GM21825 (cell line): ENCODE measurements at regions not wholly inside any gene's neighbourhood (a gene's known extent, or its start where the extent isn't known, plus 50 kb on each side); places are given as distances from the start of the nearest gene placed in this dataset.
"Not testable (repeated sequence)": the region's sequence is repeated elsewhere in the genome, so short reads cannot be mapped to it uniquely, and the experiment has no call there.

Experiments used
- ATAC-seq: cut with Tn5 transposase; IDR thresholded peaks from one replicate; pipeline ENCODE4 v1.9.1; 2021; ENCODE audit warnings: mild to moderate bottlenecking, moderate library complexity; ENCODE audit not compliant: unreplicated experiment

DNA sequence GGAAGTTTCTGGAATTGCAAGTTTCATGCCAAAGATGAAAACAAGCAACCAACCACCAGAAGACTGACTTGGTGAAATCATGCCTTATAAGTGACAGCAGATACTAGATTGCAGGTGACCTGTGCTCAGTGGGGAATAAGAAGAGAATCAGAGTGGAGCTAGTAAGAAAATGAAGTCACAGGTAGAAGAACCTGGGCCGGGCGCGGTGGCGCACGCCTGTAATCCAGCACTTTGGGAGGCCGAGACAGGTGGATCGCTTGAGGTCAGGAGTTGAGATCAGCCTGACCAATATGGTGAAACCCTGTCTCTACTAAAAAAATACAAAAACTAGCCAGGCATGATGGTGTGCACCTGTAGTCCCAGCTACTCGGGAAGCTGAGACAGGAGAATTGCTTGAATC is 251.7 kb upstream of the PODXL start:
- ATAC-seq, result not testable (repeated sequence)

DNA sequence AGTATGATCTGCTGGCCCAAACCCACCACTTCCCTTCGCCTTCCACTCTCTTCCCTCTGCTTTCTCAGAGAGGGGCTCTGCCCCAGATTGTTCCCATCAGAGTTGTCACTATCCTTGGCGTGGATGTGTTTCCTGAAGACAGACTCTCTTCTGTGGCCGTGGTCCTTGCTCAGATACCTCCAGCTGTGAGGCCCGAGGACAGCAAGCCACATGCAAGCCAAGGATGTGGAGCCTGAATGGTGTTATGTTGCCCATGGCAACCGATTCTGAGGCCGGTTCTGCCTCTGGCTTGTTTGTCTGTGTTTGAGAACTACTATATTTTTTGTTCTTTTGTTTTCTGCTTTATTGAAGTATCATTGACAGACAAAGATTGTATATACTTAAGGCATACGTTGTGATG is 247.4 kb upstream of the PODXL start:
- ATAC-seq, result no peak

DNA sequence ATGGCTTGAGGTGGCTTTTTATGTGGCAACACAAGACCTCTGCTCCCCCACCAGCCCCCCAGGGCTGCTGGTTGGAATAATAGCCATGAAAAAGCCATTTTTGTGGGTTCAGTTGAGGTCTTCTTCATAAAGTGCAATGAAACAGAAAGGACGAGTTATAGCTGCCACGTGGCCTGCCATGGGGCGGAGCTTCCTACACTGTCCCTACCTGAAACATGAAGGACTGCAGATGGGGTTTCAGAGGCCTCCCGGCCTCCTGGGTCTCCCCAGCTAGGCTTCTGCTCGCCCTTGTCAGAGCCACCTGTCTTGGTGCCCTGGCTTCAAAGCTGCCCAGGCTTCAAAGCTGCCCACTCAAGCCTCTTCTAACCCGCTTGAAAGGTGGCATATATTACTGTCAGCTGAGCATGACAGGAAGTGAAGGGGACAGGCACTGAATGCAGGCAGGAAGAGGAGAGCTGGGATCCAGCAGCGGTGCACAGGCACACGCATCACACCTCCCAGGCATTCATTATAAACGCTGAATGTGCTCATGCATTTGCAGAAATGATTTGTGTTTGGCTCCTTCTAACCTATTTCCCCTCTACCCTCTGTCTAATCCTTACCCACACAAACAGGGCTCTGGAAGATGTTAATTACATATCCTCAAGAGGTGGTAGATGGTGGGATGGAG is 245.9 kb upstream of the PODXL start:
- no peak for ATAC-seq

DNA sequence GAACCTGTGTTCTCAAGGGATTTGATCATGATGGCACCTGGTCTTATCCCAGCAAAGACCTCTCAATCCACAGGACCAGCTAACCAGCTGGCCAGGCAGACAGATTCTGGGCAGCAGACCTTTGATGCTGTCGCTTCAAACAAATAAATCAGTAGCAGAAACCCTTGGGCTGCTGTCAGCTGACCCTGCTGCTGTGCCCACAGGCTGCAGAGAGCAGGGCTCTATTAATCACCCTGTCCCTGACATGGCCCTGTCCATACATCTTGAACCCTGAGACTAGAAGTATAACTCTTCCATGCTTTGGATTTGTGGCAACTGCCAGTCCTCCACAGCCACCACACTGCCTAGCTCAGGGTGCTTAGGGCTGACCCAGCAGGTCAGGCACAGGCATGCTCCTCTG is 244.1 kb upstream of the PODXL start:
- ATAC-seq, result no peak

- no peak for ATAC-seq
Measured at GRCh38 chr7:131800008-131800407, 243.6 kb upstream of the PODXL start.

DNA sequence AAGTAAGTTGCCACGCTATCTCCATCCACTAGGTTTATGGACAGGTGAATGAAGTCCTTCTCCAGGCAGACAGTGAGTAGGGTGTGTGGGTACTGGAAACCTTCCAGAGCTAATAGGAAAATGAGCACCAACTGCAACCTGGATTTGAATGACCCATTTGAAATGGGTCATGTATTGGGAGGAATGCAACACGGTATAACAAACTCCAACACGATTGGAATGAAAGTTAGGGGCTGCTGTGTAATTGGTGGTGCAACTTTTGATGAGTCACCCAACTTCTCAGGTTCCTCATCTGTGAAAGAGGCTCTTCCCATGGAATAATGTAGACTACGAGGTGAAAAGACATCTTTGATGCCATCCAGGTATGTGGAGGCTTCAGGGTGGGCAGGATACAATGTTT is 241.4 kb upstream of the PODXL start:
- ATAC-seq, result no peak

DNA sequence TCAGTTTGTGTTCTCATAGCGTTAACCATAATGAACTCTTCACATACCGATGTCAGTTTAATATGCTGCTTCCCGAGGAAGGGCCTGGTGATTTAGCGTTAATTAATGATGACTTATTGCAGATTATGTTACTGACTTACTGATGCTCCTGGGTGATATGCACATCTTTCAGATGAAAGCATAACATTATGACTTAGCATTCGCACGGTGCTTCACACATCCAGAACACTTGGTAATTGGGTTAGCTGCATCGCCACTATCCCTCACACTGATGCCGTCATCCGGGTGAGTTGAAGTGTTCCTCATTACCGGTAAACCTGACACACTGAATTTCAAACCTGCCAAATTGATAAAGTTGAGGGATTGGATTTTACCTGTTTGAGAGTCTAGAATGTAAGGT is 239.0 kb upstream of the PODXL start:
- no peak for ATAC-seq

DNA sequence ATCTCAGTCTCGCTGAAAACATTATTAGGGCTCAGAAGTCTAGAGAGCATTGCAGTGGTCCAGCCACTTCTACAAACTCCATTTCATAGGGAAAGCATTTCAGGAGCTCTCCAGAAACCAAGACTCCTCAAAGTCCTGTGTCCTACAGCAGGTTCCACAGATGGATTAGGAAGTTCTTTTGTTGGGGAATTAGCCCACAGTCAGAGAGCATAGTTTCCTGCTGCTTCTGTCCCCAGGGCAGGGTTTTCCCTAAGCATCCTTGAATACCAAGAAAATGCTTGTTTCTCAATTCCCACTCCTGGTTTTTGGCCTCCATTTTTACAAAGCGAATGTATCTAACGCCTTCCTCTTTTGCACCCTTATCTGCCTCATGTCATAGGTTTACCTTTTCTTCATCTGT is 235.9 kb upstream of the PODXL start:
- ATAC-seq, result no peak

GRCh38 chr7:131787101-131787500 is 230.7 kb upstream of the PODXL start:
- ATAC-seq, result no peak

DNA sequence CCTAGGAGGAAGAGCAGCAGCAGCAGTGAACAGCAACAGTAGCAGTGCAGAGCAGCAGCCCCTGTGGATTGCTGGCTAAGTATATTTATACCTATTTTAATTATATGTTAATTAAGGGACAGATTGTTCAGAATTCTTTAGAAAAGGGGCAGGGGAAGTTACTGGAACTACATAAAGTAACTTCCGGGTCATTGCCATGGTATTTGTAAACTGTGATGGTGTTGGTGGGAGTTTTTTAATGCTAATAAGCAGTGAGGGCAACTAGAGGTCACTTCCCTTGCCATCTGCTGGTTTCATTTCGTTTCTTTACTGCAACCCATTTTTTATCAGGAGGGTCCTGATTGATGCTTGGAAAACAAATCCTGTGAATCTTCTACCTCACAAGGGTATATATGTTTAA is 229.8 kb upstream of the PODXL start:
- no peak for ATAC-seq

DNA sequence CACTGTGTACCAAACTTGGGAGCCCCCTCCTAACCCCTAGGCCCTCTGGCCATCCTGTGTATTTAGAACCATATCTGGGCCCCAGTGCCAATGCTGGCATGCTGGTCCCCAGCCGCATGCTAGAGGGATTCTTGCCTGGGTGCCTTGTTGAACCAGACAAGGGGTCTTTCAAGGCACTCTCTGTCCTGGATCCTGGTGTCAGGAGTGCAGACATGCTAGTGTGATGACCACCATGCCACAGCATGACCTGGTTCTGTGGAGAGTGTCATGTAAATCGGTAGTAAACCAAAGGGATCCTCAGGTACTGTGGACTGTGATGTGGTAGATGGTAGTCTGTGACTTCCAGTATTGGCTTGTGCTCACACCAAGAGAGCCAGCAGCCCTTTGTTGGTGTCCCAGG is 222.2 kb upstream of the PODXL start:
- ATAC-seq, result no peak

DNA sequence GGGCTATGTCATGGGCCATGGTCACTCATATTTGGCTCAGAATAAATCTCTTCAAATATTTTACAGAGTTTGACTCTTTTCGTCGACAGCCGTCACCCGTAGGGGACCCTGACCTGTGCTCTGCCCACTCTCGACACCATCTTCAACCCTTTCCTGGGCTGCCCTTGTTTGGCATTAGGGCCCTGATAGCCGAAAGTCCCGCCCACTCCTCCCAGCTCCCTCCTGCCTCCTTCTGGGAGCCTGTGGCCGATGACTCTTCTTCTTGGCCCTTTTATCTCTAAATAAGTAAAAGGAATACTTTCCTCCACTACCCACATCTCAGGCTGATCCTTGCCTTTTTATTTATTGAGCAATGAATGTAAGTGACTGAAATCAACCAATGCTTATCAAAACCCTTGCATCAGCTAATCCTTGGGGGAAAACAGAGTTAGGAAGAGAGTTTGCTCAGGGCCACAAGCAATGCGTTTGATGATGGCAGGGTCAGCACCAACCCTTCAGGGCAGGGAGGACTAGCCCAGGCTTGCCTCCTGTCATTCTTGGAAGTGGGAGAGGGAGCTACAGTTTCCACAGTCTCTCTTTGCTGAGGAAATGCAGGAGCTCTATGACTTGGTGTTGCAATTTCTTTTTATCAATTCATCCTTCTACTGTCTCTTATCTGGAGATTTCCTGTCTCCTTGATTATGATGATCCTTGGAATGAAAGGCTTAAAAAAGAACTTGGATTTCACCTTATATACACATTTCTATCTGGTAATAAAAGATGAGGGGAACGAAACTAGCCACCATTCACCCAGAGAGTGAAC is 218.2 kb upstream of the PODXL start:
- ATAC-seq, result no peak

- ATAC-seq, result no peak
Measured at GRCh38 chr7:131773413-131773812, 217.0 kb upstream of the PODXL start.

GRCh38 chr7:131769241-131769640 is 212.8 kb upstream of the PODXL start:
- ATAC-seq, result no peak

- ATAC-seq, result no peak
Measured at GRCh38 chr7:131767591-131767990, 211.2 kb upstream of the PODXL start.

DNA sequence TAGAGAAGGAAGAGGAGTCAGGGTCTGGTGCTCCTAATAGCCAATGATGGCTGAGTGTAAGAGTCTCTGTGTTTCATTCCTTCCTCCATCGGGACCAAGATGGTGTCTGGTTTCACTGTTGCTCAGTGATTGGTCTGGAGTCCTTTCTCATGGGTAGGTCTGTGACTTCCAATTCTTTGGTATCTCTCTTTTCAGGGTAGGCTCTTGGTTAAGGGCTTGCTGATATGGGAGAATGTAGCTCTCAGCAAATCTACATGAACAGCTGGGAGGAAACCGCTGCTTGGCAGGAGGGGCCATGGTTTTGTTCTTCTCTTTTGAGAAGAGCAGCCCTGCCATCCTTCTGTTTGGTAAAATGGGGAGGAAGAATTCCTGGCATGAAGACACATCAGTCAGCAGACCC is 209.1 kb upstream of the PODXL start:
- ATAC-seq, result no peak

DNA sequence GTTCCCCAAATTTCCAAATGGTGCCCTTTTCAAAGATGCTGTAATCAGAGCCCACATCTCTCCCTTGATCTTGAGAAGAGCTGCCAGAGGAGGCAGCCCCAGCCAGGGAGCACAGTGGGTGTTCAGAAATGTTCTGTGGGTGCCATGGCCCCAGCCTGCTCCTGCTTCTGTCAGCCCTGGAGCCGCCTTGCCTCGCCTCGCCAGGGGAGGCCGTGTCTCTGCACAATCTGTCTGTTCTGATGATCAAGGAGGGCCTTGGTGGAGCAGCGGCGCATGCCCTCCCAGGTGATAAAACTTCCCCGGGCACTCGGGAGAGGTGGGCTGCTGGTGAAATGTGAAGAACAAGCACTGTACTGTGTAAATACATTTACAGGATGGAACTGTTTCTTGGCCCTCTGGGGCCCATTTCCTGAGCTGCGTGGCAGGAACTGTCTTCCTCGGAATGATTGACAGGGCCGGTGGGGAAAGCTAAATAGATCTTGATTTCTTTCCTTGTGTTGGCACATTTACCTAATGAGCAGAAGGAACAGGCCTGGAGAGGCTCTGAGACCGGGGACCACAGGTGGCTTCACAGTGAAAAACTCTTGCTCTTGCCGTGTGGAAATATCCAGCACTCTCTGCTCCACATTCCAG is 207.8 kb upstream of the PODXL start:
- ATAC-seq, result no peak

- no peak for ATAC-seq
Measured at GRCh38 chr7:131762753-131763152, 206.3 kb upstream of the PODXL start.

DNA sequence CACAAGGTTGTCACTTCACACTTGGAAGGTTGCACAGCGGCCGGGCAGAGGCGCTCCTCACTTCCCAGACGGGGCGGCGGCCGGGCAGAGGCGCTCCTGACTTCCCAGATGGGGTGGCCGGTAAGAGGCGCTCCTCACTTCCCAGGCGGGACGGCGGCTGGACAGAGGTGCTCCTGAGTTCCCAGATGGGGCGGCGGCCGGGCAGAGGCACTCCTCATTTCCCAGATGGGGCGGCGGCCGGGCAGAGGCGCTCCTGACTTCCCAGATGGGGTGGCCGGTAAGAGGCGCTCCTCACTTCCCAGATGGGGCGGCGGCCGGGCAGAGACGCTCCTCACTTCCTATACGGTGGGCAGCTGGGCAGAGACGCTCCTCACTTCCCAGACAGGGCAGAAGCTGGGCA is 199.4 kb upstream of the PODXL start:
- ATAC-seq, result not testable (repeated sequence)

DNA sequence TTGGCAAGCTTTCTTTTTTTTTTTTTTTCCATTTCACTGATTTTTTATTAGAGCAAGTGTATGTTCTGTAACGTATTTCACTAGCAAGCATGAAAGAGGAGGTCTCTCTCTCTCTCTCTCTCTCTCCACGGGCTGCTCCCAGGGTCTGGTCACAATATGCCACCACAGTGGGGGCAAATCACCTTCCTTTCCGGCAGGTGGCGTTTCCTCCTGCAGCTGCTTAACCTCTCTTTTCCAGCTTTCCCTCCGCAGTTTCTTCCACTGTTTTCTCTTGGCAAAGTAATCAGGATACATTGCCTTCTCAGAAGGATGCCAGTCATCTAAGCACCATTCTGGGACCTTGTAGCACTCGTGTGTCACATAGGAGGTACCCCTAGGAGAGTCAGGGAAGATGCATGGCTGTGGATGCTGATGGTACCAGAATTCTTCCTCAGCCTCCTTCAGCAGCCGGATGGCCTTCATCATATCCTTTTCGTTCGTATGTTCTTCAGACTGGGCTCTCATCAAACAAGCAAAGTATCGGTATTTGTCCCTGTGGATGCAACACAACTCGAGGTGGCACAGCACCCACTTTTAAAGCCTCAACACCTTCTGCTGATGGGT is 197.3 kb upstream of the PODXL start:
- ATAC-seq, result no peak

DNA sequence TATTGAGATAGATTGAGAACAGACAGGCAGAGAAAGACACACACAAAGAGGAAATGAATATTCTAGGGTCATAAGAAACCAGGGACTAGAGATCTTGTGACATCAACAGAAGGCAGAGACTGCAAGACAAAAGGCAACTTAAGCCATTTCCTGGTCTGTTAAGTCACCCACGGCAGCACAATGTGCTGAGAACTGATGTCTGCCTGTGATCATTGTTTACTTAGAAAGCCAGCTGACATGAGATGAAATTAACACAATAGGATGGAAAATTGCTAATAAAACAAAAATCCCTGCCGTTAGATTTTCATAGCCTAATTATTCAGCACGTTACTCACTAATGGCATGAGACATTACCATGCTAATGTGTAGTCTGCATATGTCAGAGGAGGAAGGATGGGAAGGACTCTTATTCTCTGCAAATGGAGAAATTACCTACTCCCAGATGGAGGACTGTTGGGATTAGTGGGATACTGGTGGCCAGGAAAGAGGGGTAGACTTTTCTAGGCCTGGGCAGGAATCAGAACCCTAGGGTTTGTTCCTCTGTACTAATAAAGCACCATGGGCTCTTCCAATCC is 191.3 kb upstream of the PODXL start:
- ATAC-seq, result no peak
